ENCODE measurements at regions not wholly inside any gene's neighbourhood (a gene's known extent, or its start where the extent isn't known, plus 50 kb on each side); places are given as distances from the start of the nearest gene placed in this dataset.

DNA sequence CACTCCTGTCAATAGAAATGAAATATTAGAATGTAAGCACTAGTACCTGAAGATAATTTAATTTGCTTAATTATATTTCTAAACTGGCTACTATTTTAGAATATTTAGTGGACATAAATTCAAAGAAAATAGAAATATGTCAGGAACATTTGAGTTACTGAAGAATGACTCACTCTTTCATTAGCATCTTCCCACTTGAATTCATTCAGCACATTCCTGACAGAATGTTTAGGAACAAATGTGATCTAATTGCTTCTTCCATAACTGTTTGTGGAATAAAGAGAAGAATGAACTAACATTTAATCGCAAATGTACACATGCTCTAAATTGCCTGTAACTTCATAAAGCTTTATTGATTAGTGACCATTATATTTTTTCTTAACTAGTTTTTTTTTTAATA, 306.2 kb upstream of the ADAMTSL1 start:
- DNase-seq (ENCODE audit: low spot score) = no peak
- TF ChIP-seq, protein P1, sequence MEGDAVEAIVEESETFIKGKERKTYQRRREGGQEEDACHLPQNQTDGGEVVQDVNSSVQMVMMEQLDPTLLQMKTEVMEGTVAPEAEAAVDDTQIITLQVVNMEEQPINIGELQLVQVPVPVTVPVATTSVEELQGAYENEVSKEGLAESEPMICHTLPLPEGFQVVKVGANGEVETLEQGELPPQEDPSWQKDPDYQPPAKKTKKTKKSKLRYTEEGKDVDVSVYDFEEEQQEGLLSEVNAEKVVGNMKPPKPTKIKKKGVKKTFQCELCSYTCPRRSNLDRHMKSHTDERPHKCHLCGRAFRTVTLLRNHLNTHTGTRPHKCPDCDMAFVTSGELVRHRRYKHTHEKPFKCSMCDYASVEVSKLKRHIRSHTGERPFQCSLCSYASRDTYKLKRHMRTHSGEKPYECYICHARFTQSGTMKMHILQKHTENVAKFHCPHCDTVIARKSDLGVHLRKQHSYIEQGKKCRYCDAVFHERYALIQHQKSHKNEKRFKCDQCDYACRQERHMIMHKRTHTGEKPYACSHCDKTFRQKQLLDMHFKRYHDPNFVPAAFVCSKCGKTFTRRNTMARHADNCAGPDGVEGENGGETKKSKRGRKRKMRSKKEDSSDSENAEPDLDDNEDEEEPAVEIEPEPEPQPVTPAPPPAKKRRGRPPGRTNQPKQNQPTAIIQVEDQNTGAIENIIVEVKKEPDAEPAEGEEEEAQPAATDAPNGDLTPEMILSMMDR (IDR thresholded peaks at IDR 0.05) = no peak
- TF ChIP-seq POLR2AphosphoS5 (IDR thresholded peaks at IDR 0.05) (no peak), POLR2A (IDR thresholded peaks at IDR 0.05) (no peak)
- Histone ChIP-seq H3K9me3 (no peaks in the 10 kb centered on the region), H3K27me3 (replicated peaks; ENCODE audit: insufficient read depth) (no peaks in the 10 kb centered on the region), H3K4me3 (no peak overlapping the region), H3K4me1 (replicated peaks) (no peaks in the 10 kb centered on the region), H3K27ac (no peak overlapping the region), H3K36me3 (no peaks in the 10 kb centered on the region)
- 95% methylated on average over 1 of the region's 1 CpG for WGBS
- intact Hi-C loops (cut with DNase I) = no loop called here

DNA sequence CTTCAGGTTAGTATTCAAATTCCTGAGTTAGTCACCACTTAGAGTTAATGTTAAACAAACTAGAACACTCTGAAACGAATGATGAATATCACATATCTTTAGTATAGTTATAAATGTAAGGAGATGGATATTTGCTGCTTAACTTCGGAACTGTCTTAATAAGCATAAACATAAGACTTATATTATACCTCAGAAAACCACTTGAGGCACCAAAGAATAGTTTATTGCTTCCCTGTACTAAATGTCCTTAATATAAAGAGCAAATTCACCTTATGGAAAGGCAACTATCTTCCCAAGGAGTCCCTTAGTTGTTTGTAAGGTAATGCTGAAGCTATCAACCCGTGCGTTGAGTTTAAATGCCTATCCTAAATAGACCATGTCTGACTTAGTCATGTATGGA, 300.0 kb upstream of the ADAMTSL1 start:
- WGBS = 55% methylated on average over 4 of the region's 4 CpGs
- no peak for DNase-seq (ENCODE audit: low spot score)
- H3K4me1 ChIP-seq (replicated peaks) = no peaks in the 10 kb centered on the region
- TF ChIP-seq POLR2A (IDR thresholded peaks at IDR 0.05) (no peak), POLR2AphosphoS5 (IDR thresholded peaks at IDR 0.05) (no peak)
- TF ChIP-seq, protein P1 (IDR thresholded peaks at IDR 0.05) = no peak
- no peak overlapping the region for H3K4me3 ChIP-seq
- no peaks in the 10 kb centered on the region for H3K9me3 ChIP-seq
- intact Hi-C loops (cut with DNase I) = no loop called here
- H3K27me3 ChIP-seq (replicated peaks; ENCODE audit: insufficient read depth) = no peaks in the 10 kb centered on the region
- no peak overlapping the region for H3K27ac ChIP-seq
- H3K36me3 ChIP-seq = no peaks in the 10 kb centered on the region

DNA sequence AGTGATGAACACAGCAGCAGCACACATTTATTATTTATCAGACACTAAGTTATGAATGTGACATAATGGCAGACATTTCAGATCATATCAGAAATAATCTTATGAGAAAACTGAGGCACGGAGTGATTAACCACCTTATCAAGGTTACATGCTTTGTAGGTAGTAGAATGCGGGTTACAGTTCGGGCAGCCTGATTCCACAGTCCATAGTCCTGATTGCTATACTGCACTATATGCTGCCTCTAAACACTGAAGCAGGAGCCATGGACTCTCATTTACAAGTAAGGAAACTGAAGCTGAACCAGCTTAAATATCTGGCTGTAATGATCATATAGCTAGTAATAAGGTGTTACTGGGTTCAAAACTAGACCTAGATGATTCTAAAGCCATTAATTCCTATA, 291.3 kb upstream of the ADAMTSL1 start:
- 87% methylated on average over 3 of the region's 3 CpGs for WGBS
- no peaks in the 10 kb centered on the region for H3K36me3 ChIP-seq
- intact Hi-C loops (cut with DNase I) = no loop called here
- TF ChIP-seq POLR2A (IDR thresholded peaks at IDR 0.05) (no peak), POLR2AphosphoS5 (IDR thresholded peaks at IDR 0.05) (no peak)
- TF ChIP-seq, protein P1 (IDR thresholded peaks at IDR 0.05) = no peak
- H3K9me3 ChIP-seq = no peaks in the 10 kb centered on the region
- H3K27me3 ChIP-seq (replicated peaks; ENCODE audit: insufficient read depth) = no peaks in the 10 kb centered on the region
- no peak overlapping the region for H3K4me3 ChIP-seq
- no peak for DNase-seq (ENCODE audit: low spot score)
- H3K27ac ChIP-seq = no peak overlapping the region
- H3K4me1 ChIP-seq (replicated peaks) = no peaks in the 10 kb centered on the region

DNA sequence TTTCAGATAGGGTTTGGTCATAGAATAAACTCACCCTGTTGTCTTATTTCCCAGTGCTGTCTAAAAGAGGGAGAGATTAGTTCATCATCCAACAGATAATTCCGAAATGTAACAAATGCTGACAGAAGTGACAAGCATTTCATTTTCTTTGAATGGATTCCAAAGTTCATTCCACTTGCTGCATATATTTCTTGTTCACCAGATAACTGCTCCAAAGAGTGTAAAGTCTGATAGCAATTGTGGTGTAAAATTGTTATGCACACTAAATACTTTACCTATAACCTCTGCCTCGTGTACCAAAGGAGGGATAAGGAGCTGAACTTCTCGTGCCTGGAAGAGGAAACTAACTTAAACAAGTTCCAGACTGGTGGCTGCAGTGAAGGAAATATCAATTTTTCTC, 290.0 kb upstream of the ADAMTSL1 start:
- H3K4me1 ChIP-seq (replicated peaks) = no peaks in the 10 kb centered on the region
- TF ChIP-seq POLR2AphosphoS5 (IDR thresholded peaks at IDR 0.05) = no peak
- TF ChIP-seq, protein P1 (IDR thresholded peaks at IDR 0.05) = no peak
- TF ChIP-seq POLR2A (IDR thresholded peaks at IDR 0.05) = no peak
- no peaks in the 10 kb centered on the region for H3K9me3 ChIP-seq
- H3K4me3 ChIP-seq = no peak overlapping the region
- 53% methylated on average over 3 of the region's 3 CpGs for WGBS
- intact Hi-C loops (cut with DNase I) = no loop called here
- no peaks in the 10 kb centered on the region for H3K27me3 ChIP-seq (replicated peaks; ENCODE audit: insufficient read depth)
- H3K36me3 ChIP-seq = no peaks in the 10 kb centered on the region
- DNase-seq (ENCODE audit: low spot score) = no peak
- no peak overlapping the region for H3K27ac ChIP-seq

DNA sequence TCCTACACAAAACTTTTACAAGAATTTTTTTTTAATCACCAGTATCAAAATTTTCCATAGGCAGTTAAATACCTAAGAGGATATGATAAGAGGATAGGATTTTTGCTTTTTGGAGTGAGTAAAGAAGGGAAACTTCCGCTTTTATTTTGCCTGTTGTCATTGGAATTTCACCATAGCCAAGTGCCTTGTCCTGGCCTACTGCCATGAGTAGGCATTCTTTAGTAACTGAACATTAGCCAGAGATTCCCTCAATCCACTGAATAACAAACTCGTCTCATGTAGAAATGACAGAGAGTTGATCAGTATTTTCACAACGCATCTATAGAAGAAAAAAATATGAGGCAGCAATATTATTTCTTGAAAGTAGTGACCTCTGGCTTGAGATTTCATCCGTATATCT, 289.6 kb upstream of the ADAMTSL1 start:
- Histone ChIP-seq H3K27me3 (replicated peaks; ENCODE audit: insufficient read depth) (no peaks in the 10 kb centered on the region), H3K27ac (no peak overlapping the region), H3K36me3 (no peaks in the 10 kb centered on the region), H3K9me3 (no peaks in the 10 kb centered on the region), H3K4me1 (replicated peaks) (no peaks in the 10 kb centered on the region), H3K4me3 (no peak overlapping the region)
- 81% methylated on average over 4 of the region's 4 CpGs for WGBS
- no peak for DNase-seq (ENCODE audit: low spot score)
- intact Hi-C loops (cut with DNase I) = no loop called here
- TF ChIP-seq POLR2AphosphoS5 (IDR thresholded peaks at IDR 0.05) = no peak
- TF ChIP-seq, protein P1 (IDR thresholded peaks at IDR 0.05) = no peak
- TF ChIP-seq POLR2A (IDR thresholded peaks at IDR 0.05) = no peak

Measured in prostate gland (tissue), 2 donors.